ENCODE measurements at regions not wholly inside any gene's neighbourhood (a gene's known extent, or its start where the extent isn't known, plus 50 kb on each side); places are given as distances from the start of the nearest gene placed in this dataset.
"Not testable (repeated sequence)": the region's sequence is repeated elsewhere in the genome, so short reads cannot be mapped to it uniquely, and the experiment has no call there.

DNA sequence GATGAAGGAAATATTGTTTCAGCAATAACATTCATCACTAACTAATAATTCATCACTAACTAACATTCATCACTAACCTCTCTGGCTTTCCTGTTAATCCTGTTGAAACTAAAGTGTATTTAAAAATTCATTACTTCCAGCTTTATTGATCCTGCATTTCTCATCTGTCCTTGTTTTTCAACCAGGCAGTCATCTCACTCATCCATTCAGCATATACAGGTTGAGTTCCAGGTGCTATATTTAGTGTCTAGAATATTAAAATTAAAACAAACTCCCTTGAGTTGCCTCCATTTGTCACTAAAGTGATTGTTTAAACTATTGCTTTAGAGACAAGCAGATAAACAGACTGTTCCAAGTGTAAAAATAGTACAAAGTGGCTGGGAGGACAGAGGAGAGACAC is 58.1 kb downstream of the ATXN7L3B start:
- no peaks in the 10 kb centered on the region for H3K36me3 ChIP-seq
- H3K9ac ChIP-seq: no peak overlapping the region
- TF ChIP-seq Cebpa-rat (IDR thresholded peaks at IDR 0.05): no peak
- no peaks in the 10 kb centered on the region for H3K27me3 ChIP-seq
- no peak overlapping the region for H3K27ac ChIP-seq
- no peak overlapping the region for H3K4me3 ChIP-seq
- H4K20me1 ChIP-seq: no peaks in the 10 kb centered on the region
- no peaks in the 10 kb centered on the region for H3K4me1 ChIP-seq
- peaks cover 7% of the 10 kb centered on the region; the same call in 1 of the 2 replicates for H3K9me3 ChIP-seq
- H3K4me2 ChIP-seq: no peak overlapping the region

DNA sequence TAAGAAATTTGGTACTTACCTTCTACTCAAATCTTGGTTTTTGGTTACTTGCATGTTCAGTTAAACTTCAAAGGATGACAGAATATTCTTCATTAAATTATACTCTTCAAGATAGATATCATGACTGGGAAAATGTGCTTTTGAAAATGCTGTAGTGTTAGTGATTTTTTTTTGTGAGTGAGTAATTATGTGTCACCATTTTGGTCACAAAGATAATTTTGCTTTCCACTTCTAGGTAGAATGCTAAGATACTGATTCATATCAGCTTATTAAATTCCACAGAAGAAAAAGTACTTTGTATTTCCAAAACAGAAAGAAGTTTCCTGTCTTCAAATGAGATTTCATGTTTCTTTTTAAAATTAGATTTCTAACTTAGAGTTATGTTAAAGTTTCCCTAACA is 61.2 kb downstream of the ATXN7L3B start:
- no peaks in the 10 kb centered on the region for H3K4me1 ChIP-seq
- H4K20me1 ChIP-seq: no peaks in the 10 kb centered on the region
- TF ChIP-seq Cebpa-rat (IDR thresholded peaks at IDR 0.05): no peak
- H3K4me3 ChIP-seq: no peak overlapping the region
- H3K36me3 ChIP-seq: no peaks in the 10 kb centered on the region
- no peak overlapping the region for H3K27ac ChIP-seq
- no peak overlapping the region for H3K9ac ChIP-seq
- H3K4me2 ChIP-seq: no peak overlapping the region
- H3K27me3 ChIP-seq: no peaks in the 10 kb centered on the region
- peaks cover 7% of the 10 kb centered on the region; the same call in 1 of the 2 replicates for H3K9me3 ChIP-seq

DNA sequence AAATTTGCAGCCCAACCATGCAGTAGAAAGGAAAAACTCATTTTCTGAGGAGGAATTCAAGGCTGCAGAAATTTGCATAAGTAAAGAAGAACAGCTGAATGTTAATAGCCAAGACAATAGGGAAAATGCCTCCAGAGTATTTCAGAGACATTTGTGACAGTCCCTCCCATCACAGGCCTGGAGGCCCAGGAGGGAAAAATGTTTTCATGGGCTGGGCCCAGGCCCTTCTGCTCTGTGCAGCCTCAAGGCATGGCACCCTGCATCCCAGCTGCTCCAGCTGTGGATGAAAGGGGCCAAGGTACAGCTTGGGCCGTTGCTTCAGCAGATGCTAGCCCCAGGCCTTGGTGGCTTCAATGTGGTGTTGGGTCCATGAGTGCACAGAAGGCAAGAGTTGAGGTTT is 62.3 kb downstream of the ATXN7L3B start:
- no peak overlapping the region for H3K4me3 ChIP-seq
- H3K27me3 ChIP-seq: no peaks in the 10 kb centered on the region
- H3K27ac ChIP-seq: no peak overlapping the region
- H3K9me3 ChIP-seq: peaks cover 7% of the 10 kb centered on the region; the same call in 1 of the 2 replicates
- H3K4me2 ChIP-seq: no peak overlapping the region
- H3K9ac ChIP-seq: no peak overlapping the region
- H3K4me1 ChIP-seq: no peaks in the 10 kb centered on the region
- H4K20me1 ChIP-seq: no peaks in the 10 kb centered on the region
- H3K36me3 ChIP-seq: no peaks in the 10 kb centered on the region
- TF ChIP-seq Cebpa-rat (IDR thresholded peaks at IDR 0.05): no peak

DNA sequence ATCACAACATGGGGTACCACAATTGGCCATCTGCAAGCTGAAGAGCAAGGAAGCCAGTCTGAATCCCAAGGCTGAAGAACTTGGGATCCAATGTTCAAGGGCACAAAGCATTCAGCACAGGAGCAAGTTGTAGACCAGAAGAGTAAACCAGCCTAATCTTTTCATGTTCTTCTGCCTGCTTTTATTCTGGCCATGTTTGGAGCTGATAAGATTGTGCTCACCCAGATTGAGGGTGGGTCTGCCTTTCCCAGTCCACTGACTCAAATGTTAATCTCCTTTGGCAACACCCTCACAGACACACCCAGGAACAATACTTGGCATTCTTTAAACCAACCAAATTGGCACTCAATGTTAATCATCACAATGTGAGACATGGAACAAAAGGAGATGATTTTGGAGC is 63.2 kb downstream of the ATXN7L3B start:
- not testable (repeated sequence) for H3K27me3 ChIP-seq, H3K9ac ChIP-seq, H3K36me3 ChIP-seq, H3K4me1 ChIP-seq, H3K4me3 ChIP-seq, H4K20me1 ChIP-seq, H3K4me2 ChIP-seq, H3K27ac ChIP-seq, H3K9me3 ChIP-seq

DNA sequence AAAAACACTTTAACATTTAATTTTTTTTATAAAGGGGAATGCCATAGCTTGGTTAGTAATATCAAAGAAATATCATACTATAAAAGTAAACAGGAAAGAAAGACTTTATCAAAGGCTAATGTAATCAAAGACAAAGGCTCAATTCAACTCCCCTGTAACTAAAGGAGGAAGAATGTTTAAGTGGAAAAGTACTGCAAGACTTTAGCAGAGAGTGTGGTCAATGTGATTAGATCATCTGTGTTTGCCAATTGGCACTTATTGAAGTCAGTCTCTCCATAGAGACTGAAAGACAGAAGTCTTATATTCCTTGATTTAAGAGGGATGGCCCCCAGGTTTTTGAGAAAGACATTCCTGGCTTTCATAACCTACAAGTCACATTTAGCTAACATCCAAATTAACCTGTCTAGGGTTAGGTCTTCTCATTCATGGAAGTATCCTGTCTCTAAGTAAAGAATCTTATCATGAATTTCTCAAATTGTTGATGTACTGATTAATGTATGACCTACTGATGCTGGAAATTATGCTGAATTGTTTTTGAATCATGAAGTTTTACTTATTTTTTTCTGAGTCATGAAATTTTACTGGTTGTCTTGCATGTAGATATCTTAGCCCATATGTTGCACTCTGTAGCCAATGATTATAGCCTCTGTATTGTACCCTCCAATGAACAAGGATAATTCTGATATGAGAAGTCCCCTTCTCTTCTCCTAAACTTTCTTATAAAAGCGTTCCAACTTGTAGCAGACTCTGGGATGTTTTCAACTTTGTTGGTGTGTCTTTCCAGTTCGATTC is 65.4 kb downstream of the ATXN7L3B start:
- H3K9ac ChIP-seq: no peak overlapping the region
- H3K4me1 ChIP-seq: no peaks in the 10 kb centered on the region
- no peak overlapping the region for H3K27ac ChIP-seq
- peaks cover 7% of the 10 kb centered on the region; the same call in 1 of the 2 replicates for H3K9me3 ChIP-seq
- no peaks in the 10 kb centered on the region for H3K36me3 ChIP-seq
- no peaks in the 10 kb centered on the region for H3K27me3 ChIP-seq
- TF ChIP-seq Cebpa-rat (IDR thresholded peaks at IDR 0.05): no peak
- no peaks in the 10 kb centered on the region for H4K20me1 ChIP-seq
- H3K4me3 ChIP-seq: no peak overlapping the region
- H3K4me2 ChIP-seq: no peak overlapping the region

DNA sequence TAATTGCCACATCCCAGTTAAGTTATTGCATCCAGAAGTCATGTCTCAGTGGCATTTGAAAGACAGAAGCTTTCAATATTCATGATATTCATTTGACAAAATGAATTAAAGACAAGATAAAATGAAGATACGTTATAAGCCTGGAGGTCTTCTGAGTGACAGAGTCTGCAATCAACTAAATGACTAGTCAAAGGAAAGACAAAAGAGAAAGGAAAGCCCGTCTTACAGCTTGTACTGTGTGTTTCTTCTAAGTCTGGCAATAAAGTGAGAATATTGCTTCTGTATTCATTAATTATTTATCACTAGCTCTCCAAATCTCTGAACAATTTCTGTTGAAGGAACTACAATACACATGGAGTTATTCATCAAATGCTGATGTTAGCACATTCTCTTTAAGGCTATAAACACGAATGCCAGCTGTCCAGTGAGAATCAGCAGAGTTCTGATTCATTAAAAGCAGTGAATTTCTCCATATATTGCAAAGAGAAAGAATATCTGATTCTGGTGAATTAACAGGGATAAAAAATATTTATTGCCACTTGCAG is 70.7 kb downstream of the ATXN7L3B start:
- no peaks in the 10 kb centered on the region for H3K4me1 ChIP-seq
- H3K27ac ChIP-seq: no peak overlapping the region
- no peak overlapping the region for H3K9ac ChIP-seq
- H3K27me3 ChIP-seq: no peaks in the 10 kb centered on the region
- TF ChIP-seq Cebpa-rat (IDR thresholded peaks at IDR 0.05): no peak
- H3K36me3 ChIP-seq: no peaks in the 10 kb centered on the region
- no peak overlapping the region for H3K4me3 ChIP-seq
- H4K20me1 ChIP-seq: no peaks in the 10 kb centered on the region
- H3K4me2 ChIP-seq: no peak overlapping the region
- H3K9me3 ChIP-seq: no peaks in the 10 kb centered on the region

DNA sequence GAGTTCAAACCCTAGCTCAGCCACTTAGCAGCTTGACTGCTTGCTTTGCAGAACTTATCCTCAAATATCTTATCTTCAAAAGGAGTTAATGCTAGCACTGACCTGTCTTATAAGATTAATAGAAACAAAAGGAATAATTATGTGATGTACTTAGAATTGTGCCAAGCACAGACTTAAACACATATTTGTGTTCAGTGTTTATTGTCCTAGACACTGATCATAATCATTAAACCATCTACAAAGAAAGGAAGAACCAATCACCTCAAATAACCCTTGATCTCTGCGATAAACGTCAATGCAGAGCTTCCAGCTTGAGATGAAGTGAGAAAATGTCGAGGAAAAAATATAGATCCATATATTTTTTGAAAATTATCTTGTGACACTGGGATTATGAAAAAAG is 73.1 kb downstream of the ATXN7L3B start:
- H3K36me3 ChIP-seq: no peaks in the 10 kb centered on the region
- TF ChIP-seq Cebpa-rat (IDR thresholded peaks at IDR 0.05): no peak
- no peaks in the 10 kb centered on the region for H4K20me1 ChIP-seq
- H3K4me3 ChIP-seq: no peak overlapping the region
- H3K9ac ChIP-seq: no peak overlapping the region
- no peak overlapping the region for H3K27ac ChIP-seq
- H3K9me3 ChIP-seq: no peaks in the 10 kb centered on the region
- no peaks in the 10 kb centered on the region for H3K4me1 ChIP-seq
- H3K4me2 ChIP-seq: no peak overlapping the region
- no peaks in the 10 kb centered on the region for H3K27me3 ChIP-seq

DNA sequence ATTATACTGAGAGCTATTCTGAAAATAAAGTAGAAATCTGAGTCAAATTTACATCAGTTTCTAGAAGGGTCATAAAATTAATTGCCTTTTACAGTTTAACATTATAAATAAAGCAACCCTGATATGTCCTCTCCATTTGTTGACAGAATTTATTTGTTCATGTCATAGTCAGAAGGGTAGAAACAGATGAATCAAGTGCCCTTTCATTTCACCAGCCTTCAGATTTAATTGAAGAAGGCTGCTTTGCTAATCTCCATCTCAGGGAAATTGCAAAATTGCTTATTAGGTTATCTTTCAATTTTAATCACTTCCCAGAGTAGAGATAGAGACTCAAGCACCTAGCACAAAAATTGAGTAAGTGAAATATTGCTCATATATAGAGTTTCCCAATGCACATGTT is 76.8 kb downstream of the ATXN7L3B start:
- Histone ChIP-seq H3K4me2 (no peak overlapping the region), H4K20me1 (no peaks in the 10 kb centered on the region), H3K27ac (no peak overlapping the region), H3K4me3 (no peak overlapping the region), H3K36me3 (no peaks in the 10 kb centered on the region), H3K4me1 (no peaks in the 10 kb centered on the region), H3K9ac (no peak overlapping the region), H3K9me3 (no peaks in the 10 kb centered on the region), H3K27me3 (no peaks in the 10 kb centered on the region)
- TF ChIP-seq Cebpa-rat (IDR thresholded peaks at IDR 0.05): no peak

DNA sequence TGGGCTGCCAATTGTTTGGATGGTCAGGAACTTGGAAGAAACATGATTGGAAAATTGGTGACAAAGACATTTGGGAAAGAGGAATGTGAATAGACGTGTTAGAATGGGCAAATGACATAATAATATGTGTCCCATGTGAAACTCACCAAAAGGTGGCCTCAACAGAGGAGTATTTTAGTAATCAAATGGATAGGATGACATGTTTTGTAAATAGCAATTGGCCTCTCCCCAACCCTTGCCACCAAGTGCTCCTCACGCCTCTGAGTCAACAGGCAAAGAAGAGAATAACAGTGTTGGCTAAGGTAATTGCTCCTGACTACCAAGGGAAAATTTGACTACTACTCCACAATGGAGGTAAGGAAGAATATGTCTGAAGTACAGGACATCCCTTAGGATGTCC is 81.4 kb downstream of the ATXN7L3B start:
- Histone ChIP-seq H3K36me3 (no peaks in the 10 kb centered on the region), H3K9me3 (no peaks in the 10 kb centered on the region), H3K4me1 (no peaks in the 10 kb centered on the region), H3K27ac (no peak overlapping the region), H3K27me3 (no peaks in the 10 kb centered on the region), H3K4me3 (no peak overlapping the region), H3K4me2 (no peak overlapping the region), H4K20me1 (no peaks in the 10 kb centered on the region), H3K9ac (no peak overlapping the region)
- TF ChIP-seq Cebpa-rat (IDR thresholded peaks at IDR 0.05): no peak

DNA sequence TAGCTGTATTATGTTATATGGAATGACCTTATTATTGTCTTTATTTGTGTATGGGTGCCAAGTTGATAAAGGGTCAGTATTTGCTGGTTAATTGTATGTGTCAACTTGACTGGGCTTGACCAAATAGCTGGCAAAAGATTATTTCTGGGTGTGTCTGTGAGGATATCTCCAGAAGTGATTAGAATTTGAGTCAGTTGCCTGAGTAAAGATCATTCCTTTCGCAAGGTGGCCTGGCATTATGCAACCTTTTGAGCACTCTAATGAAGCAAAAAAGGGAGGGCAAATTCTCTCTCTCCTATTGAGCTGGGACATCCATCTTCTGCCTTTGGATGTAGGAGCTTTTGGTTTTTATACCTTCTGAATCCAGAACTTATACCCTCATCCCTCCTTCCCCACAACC is 82.2 kb downstream of the ATXN7L3B start:
- no peak for TF ChIP-seq Cebpa-rat (IDR thresholded peaks at IDR 0.05)

More for the DNA sequence above, 82.2 kb downstream of the ATXN7L3B start:
- Histone ChIP-seq H3K4me3 (no peak overlapping the region), H3K27ac (no peak overlapping the region), H3K36me3 (no peaks in the 10 kb centered on the region), H3K4me1 (no peaks in the 10 kb centered on the region), H4K20me1 (no peaks in the 10 kb centered on the region), H3K9ac (no peak overlapping the region), H3K27me3 (no peaks in the 10 kb centered on the region), H3K4me2 (no peak overlapping the region), H3K9me3 (no peaks in the 10 kb centered on the region)

Data from BLaER1 (cell line).